ENCODE measurements at regions not wholly inside any gene's neighbourhood (a gene's known extent, or its start where the extent isn't known, plus 50 kb on each side); places are given as distances from the start of the nearest gene placed in this dataset.

DNA sequence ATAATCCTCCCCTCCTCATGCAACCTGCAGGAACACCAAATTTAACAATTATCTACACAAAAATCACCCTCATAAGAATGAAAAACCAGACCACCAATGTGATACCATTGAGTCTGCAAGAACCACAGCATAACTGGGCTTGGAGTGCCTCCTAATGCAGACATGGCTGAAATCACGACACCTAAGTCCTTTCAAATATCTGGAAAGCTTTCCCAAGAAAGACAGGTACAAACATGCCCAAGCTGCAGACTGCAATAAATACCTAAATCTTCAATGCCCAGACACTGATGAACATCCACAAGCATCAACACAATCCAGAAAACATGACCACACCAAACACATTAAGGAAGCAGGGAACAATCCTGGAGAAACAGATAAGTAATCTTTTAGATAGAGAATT is 417.1 kb downstream of the LMO7 start:
- Mint-ChIP-seq H3K9me3 (peaks cover 3 to 10% of the 10 kb centered on the region in 2 experiments; a peak in 4 of 5 replicates), H3K4me1 (no peaks in the 10 kb centered on the region; a peak in 1 of 4 replicates), H3K36me3 (ENCODE audit: insufficient read depth in 1 of 3, low read depth in 3 of 3) (no peaks in the 10 kb centered on the region), H3K4me3 (no peak overlapping the region), H3K27ac (peak overlapping the region in 1 of 3 experiments; percentile 14; a peak in 1 of 7 replicates), H3K27me3 (ENCODE audit: low read depth) (no peaks in the 10 kb centered on the region; the same call in 1 of the 2 replicates)
- no peaks in the 10 kb centered on the region for H3K23me2 ChIP-seq (ENCODE audit: insufficient read length, low read depth, low read length, poor library complexity, severe bottlenecking)
- H3K9me3 ChIP-seq (ENCODE audit: control insufficient read depth, low read depth, low read length) = no peaks in the 10 kb centered on the region
- no peak overlapping the region for H3K4me2 ChIP-seq (ENCODE audit: insufficient read depth, insufficient read length, low read length)
- no peak overlapping the region for H3K9ac ChIP-seq (ENCODE audit: extremely low read depth, insufficient read length, low read length)
- TF ChIP-seq CTCF (conservative IDR thresholded peaks at IDR 0.05) = no peak
- H4K8ac ChIP-seq (replicated peaks; ENCODE audit: insufficient read length, low read depth, low read length) = no peak overlapping the region
- WGBS (ENCODE audit: extremely low coverage, insufficient read length, low lambda C conversion rate) = no CpG with 5 or more reads among the region's 1 CpG
- no peak overlapping the region for H3K23ac ChIP-seq (ENCODE audit: insufficient read length, low read depth, low read length)
- H3K79me1 ChIP-seq (ENCODE audit: insufficient read depth, low read depth, low read length, poor library complexity, severe bottlenecking) = no peaks in the 10 kb centered on the region
- no peak overlapping the region for H2BK20ac ChIP-seq (ENCODE audit: low read depth, low read length, poor library complexity, severe bottlenecking)
- H2BK120ac ChIP-seq (ENCODE audit: low read depth, low read length, poor library complexity, severe bottlenecking) = no peak overlapping the region
- H2BK15ac ChIP-seq (ENCODE audit: low read depth, low read length) = no peak overlapping the region
- H2BK5ac ChIP-seq (ENCODE audit: insufficient read length, low read length) = no peak overlapping the region
- no peak for DNase-seq
- H4K91ac ChIP-seq (ENCODE audit: insufficient read length, low read depth, low read length) = no peak overlapping the region
- no peaks in the 10 kb centered on the region for H3K79me2 ChIP-seq (ENCODE audit: insufficient read depth, low read length)
- no peak overlapping the region for H4K5ac ChIP-seq (ENCODE audit: insufficient read length, low read depth, low read length)
- no peak overlapping the region for H3T11ph ChIP-seq (ENCODE audit: low read length)
- H2BK12ac ChIP-seq (ENCODE audit: insufficient read length, low read depth, low read length) = no peak overlapping the region
- H3K18ac ChIP-seq (ENCODE audit: insufficient read length, low read depth, low read length) = no peak overlapping the region
- H2AK5ac ChIP-seq (ENCODE audit: insufficient read length, low read length) = no peak overlapping the region
- H3K14ac ChIP-seq (ENCODE audit: insufficient read depth, low read length) = no peak overlapping the region
- no peak overlapping the region for H3K4ac ChIP-seq (ENCODE audit: low read depth, low read length)
- H4K20me1 ChIP-seq (ENCODE audit: control insufficient read depth, insufficient read depth, insufficient read length) = no peaks in the 10 kb centered on the region
- H2AFZ ChIP-seq (ENCODE audit: low read length) = no peak overlapping the region
- no peak overlapping the region for H3K56ac ChIP-seq (ENCODE audit: insufficient read length, low read depth, low read length)
- no peak overlapping the region for H3K27ac ChIP-seq (ENCODE audit: insufficient read length, low read depth, low read length)
- no peaks in the 10 kb centered on the region for H3K27me3 ChIP-seq (ENCODE audit: insufficient read depth, low read length)
- no peaks in the 10 kb centered on the region for H3K4me1 ChIP-seq (ENCODE audit: insufficient read depth, low read length)
